NCI-H69 (cell line): ENCODE measurements at regions not wholly inside any gene's neighbourhood (a gene's known extent, or its start where the extent isn't known, plus 50 kb on each side); places are given as distances from the start of the nearest gene placed in this dataset.

Experiments used
- DNase-seq: peaks from one replicate; lab custom pipeline; 2025; lab: John Stamatoyannopoulos, UW

- no peak for DNase-seq
Measured at GRCh38 chr2:122875091-122875865, 1119.8 kb downstream of the TSN start.

- DNase-seq: no peak
Measured at GRCh38 chr2:122883849-122884248, 1128.4 kb downstream of the TSN start.

GRCh38 chr2:122884889-122885288 lies 1129.4 kb downstream of the TSN start:
- DNase-seq: no peak

- no peak for DNase-seq
Measured at GRCh38 chr2:122885436-122885835, 1130.0 kb downstream of the TSN start.

GRCh38 chr2:122886479-122887145 lies 1131.2 kb downstream of the TSN start:
- DNase-seq: no peak

- DNase-seq: no peak
Measured at GRCh38 chr2:122899614-122900013, 1125.5 kb upstream of the CNTNAP5 start.

- DNase-seq: no peak
Measured at GRCh38 chr2:122905431-122905830, 1119.7 kb upstream of the CNTNAP5 start.

GRCh38 chr2:122908159-122908558 lies 1116.9 kb upstream of the CNTNAP5 start:
- peak; percentile 50 for DNase-seq

- peak; percentile 82 for DNase-seq
Measured at GRCh38 chr2:122927197-122927596, 1097.9 kb upstream of the CNTNAP5 start.

- DNase-seq: no peak
Measured at GRCh38 chr2:122927710-122928557, 1097.2 kb upstream of the CNTNAP5 start.

- no peak for DNase-seq
Measured at GRCh38 chr2:122929347-122929746, 1095.7 kb upstream of the CNTNAP5 start.

- no peak for DNase-seq
Measured at GRCh38 chr2:122935506-122935905, 1089.6 kb upstream of the CNTNAP5 start.

- DNase-seq: peak; percentile 0
Measured at GRCh38 chr2:122939796-122940195, 1085.3 kb upstream of the CNTNAP5 start.

- no peak for DNase-seq
Measured at GRCh38 chr2:122949523-122949922, 1075.6 kb upstream of the CNTNAP5 start.

GRCh38 chr2:122955776-122956175 lies 1069.3 kb upstream of the CNTNAP5 start:
- DNase-seq: no peak

- DNase-seq: peak; percentile 78
Measured at GRCh38 chr2:122960759-122961641, 1064.1 kb upstream of the CNTNAP5 start.

GRCh38 chr2:122966461-122966860 lies 1058.6 kb upstream of the CNTNAP5 start:
- no peak for DNase-seq

GRCh38 chr2:122977580-122977979 lies 1047.5 kb upstream of the CNTNAP5 start:
- no peak for DNase-seq

GRCh38 chr2:122980671-122981070 lies 1044.4 kb upstream of the CNTNAP5 start:
- peak; percentile 73 for DNase-seq

- DNase-seq: no peak
Measured at GRCh38 chr2:122982936-122983335, 1042.2 kb upstream of the CNTNAP5 start.

- DNase-seq: no peak
Measured at GRCh38 chr2:122988395-122989221, 1036.5 kb upstream of the CNTNAP5 start.
